ENCODE measurements at regions not wholly inside any gene's neighbourhood (a gene's known extent, or its start where the extent isn't known, plus 50 kb on each side); places are given as distances from the start of the nearest gene placed in this dataset.

DNA sequence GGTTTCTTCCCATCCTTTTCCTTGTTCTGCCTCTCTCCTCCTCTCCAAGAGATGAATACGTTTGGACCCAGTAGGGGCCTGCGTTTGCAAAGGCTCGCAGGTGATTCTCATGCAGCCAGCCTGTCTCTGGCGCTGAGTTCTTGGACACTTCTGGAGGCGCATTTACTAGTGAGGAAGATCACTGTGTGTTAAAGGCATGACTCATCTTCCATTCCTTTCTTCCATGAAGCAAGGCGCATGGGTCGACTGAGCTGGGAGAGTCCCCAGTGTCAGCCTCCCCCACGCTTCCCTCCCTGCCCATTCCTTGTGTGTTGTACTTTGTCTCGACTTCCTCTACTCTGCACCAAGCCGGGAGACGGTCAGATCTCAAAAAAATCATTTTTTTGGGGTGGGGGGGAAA is 159.9 kb upstream of the EEF2KMT start:
- TF ChIP-seq EZH2phosphoT487 (IDR thresholded peaks at IDR 0.05; ENCODE audit: insufficient read depth, low read depth) (no peak), EZH2 (IDR thresholded peaks at IDR 0.05; ENCODE audit: insufficient read depth, poor library complexity, severe bottlenecking) (no peak)

Data from GM23248 (cell line).